GM23248 (cell line): ENCODE measurements at regions not wholly inside any gene's neighbourhood (a gene's known extent, or its start where the extent isn't known, plus 50 kb on each side); places are given as distances from the start of the nearest gene placed in this dataset.
"Not testable (repeated sequence)": the region's sequence is repeated elsewhere in the genome, so short reads cannot be mapped to it uniquely, and the experiment has no call there.

ENCODE experiments used
- DNase-seq: peaks from one replicate; pipeline ENCODE4 v3.0.0-alpha.2; 2015
- H2AFZ ChIP-seq: fragments of 200-600 bp; sonication (generic); 2 replicates; pipeline ENCODE4 v1.6.1; 2016; ENCODE audit warnings: antibody characterized with exemption
- H3F3A ChIP-seq: fragments of 200-600 bp; sonication (generic); 2 replicates; pipeline ENCODE4 v1.6.1; 2016; ENCODE audit warnings: mild to moderate bottlenecking, antibody characterized with exemption, mixed run types; ENCODE audit not compliant: insufficient read depth
- H3K27ac ChIP-seq: fragments of 200-600 bp; sonication (generic); 2 replicates; pipeline ENCODE4 v1.5.1; 2016; ENCODE audit warnings: mild to moderate bottlenecking
- H3K27me3 ChIP-seq: fragments of 200-600 bp; sonication (generic); replicated peaks from 2 replicates; pipeline ENCODE4 v1.6.1; 2016; ENCODE audit warnings: mild to moderate bottlenecking; ENCODE audit not compliant: insufficient read depth
- H3K36me3 ChIP-seq: fragments of 200-600 bp; sonication (generic); 2 replicates; pipeline ENCODE4 v1.6.1; 2016; ENCODE audit warnings: low read depth, mild to moderate bottlenecking
- H3K4me1 ChIP-seq: fragments of 200-600 bp; sonication (generic); 2 replicates; pipeline ENCODE4 v1.6.1; 2016; ENCODE audit warnings: mild to moderate bottlenecking; ENCODE audit not compliant: insufficient read depth
- H3K4me2 ChIP-seq: fragments of 200-600 bp; sonication (generic); one replicate; pipeline ENCODE4 v1.6.1; 2016; ENCODE audit warnings: mild to moderate bottlenecking; ENCODE audit not compliant: unreplicated experiment
- H3K4me3 ChIP-seq: fragments of 200-600 bp; sonication (generic); 2 replicates; pipeline ENCODE4 v1.5.1; 2016; ENCODE audit warnings: mild to moderate bottlenecking
- H3K79me2 ChIP-seq: fragments of 200-600 bp; sonication (generic); 2 replicates; pipeline ENCODE4 v1.6.1; 2016; ENCODE audit warnings: mild to moderate bottlenecking; ENCODE audit not compliant: insufficient read depth
- H3K9ac ChIP-seq: fragments of 200-600 bp; sonication (generic); 2 replicates; pipeline ENCODE4 v1.6.1; 2016; ENCODE audit warnings: mild to moderate bottlenecking
- H3K9me2 ChIP-seq: fragments of 200-600 bp; sonication (generic); 2 replicates; pipeline ENCODE4 v1.6.1; 2016; ENCODE audit warnings: mixed run types, mild to moderate bottlenecking, moderate library complexity; ENCODE audit not compliant: insufficient read depth
- H3K9me3 ChIP-seq: fragments of 200-600 bp; sonication (generic); one replicate; pipeline ENCODE4 v1.6.1; 2017; ENCODE audit warnings: low read depth
- H4K20me1 ChIP-seq: fragments of 200-600 bp; sonication (generic); 2 replicates; pipeline ENCODE4 v1.6.0; 2016; ENCODE audit not compliant: insufficient read depth
- EZH2 ChIP-seq: fragments of 200-600 bp; sonication (generic); IDR thresholded peaks from 2 replicates; pipeline ENCODE4 v1.6.1; 2018; ENCODE audit warnings: antibody characterized with exemption, mild to moderate bottlenecking; ENCODE audit not compliant: insufficient read depth, poor library complexity, severe bottlenecking
- EZH2phosphoT487 ChIP-seq: fragments of 200-600 bp; sonication (generic); IDR thresholded peaks from 2 replicates; pipeline ENCODE4 v1.6.1; 2018; ENCODE audit warnings: antibody characterized with exemption, moderate library complexity, mild to moderate bottlenecking, low read depth; ENCODE audit not compliant: insufficient read depth
- WGBS, 2 experiments: methylation state at CpG; one replicate each; pipeline ENCODE4 v1.1.6; 2015 to 2017; ENCODE audit warnings: low lambda C conversion rate in 2 of 2, low coverage in 1 of 2; ENCODE audit errors: missing lambda C conversion rate in 2 of 2; 5-methylcytosine and 5-hydroxymethylcytosine counted together
- in situ Hi-C: fragments of 300-500 bp; cut with MboI; formaldehyde crosslinking; loops from 2 replicates; pipeline ENCODE4 v1.15.0; 2020

GRCh38 chr14:37678916-37679315, 83.5 kb downstream of the TTC6 start:
- no peak overlapping the region for H3K27ac ChIP-seq
- WGBS, 2 experiments = 30 to 35% methylated on average over 3 of the region's 3 CpGs
- no peaks in the 10 kb centered on the region for H3K36me3 ChIP-seq
- peak; percentile 18 for DNase-seq
- H3K9ac ChIP-seq = no peak overlapping the region
- H3K4me2 ChIP-seq = no peak overlapping the region
- H2AFZ ChIP-seq = no peak overlapping the region
- H3K79me2 ChIP-seq = no peaks in the 10 kb centered on the region
- no peaks in the 10 kb centered on the region for H3K9me3 ChIP-seq
- in situ Hi-C loops = no loop called here
- H3K4me3 ChIP-seq = no peak overlapping the region
- no peaks in the 10 kb centered on the region for H3F3A ChIP-seq
- H3K27me3 ChIP-seq = no peaks in the 10 kb centered on the region
- no peaks in the 10 kb centered on the region for H3K9me2 ChIP-seq
- no peaks in the 10 kb centered on the region for H3K4me1 ChIP-seq
- TF ChIP-seq EZH2phosphoT487 = no peak
- no peak for TF ChIP-seq EZH2
- no peaks in the 10 kb centered on the region for H4K20me1 ChIP-seq

- Histone ChIP-seq H3K9me2 (no peaks in the 10 kb centered on the region), H3K27me3 (0 out of 2 replicates have a peak, but pooled peaks cover 3% of the 10 kb centered on the region), H3K36me3 (no peaks in the 10 kb centered on the region), H3K9ac (no peak overlapping the region), H3K4me2 (no peak overlapping the region), H3K9me3 (no peaks in the 10 kb centered on the region), H3K4me1 (no peaks in the 10 kb centered on the region), H3K4me3 (no peak overlapping the region), H3K79me2 (no peaks in the 10 kb centered on the region), H3F3A (no peaks in the 10 kb centered on the region), H3K27ac (no peak overlapping the region), H2AFZ (no peak overlapping the region), H4K20me1 (no peaks in the 10 kb centered on the region)
- DNase-seq = no peak
- in situ Hi-C loops = no loop called here
- TF ChIP-seq EZH2 (no peak), EZH2phosphoT487 (no peak)
- 70 to 79% methylated on average over 3 of the region's 3 CpGs for WGBS, 2 experiments
Observed at GRCh38 chr14:37681486-37681885, 86.1 kb downstream of the TTC6 start.

GRCh38 chr14:37692680-37693079, 97.3 kb downstream of the TTC6 start:
- H3F3A ChIP-seq, in situ Hi-C loops, H3K4me2 ChIP-seq, H4K20me1 ChIP-seq, H3K36me3 ChIP-seq, H3K9me2 ChIP-seq, H2AFZ ChIP-seq, H3K9me3 ChIP-seq, H3K4me1 ChIP-seq, H3K27me3 ChIP-seq, H3K27ac ChIP-seq, H3K79me2 ChIP-seq, H3K4me3 ChIP-seq, DNase-seq, H3K9ac ChIP-seq: not testable (repeated sequence)

- in situ Hi-C loops, H3K79me2 ChIP-seq, H3K36me3 ChIP-seq, H3K27ac ChIP-seq, H3K4me2 ChIP-seq, H4K20me1 ChIP-seq, H3K27me3 ChIP-seq, H3K9me2 ChIP-seq, H3K9ac ChIP-seq, H3K9me3 ChIP-seq, H3K4me3 ChIP-seq, H2AFZ ChIP-seq, DNase-seq: not testable (repeated sequence)
- H3F3A ChIP-seq = peaks cover 11% of the 10 kb centered on the region
- WGBS, 2 experiments = 7 to 38% methylated on average over 1 of the region's 1 CpG
- H3K4me1 ChIP-seq = peaks cover 14% of the 10 kb centered on the region
Observed at GRCh38 chr14:37693420-37693819, 98.0 kb downstream of the TTC6 start.

DNA sequence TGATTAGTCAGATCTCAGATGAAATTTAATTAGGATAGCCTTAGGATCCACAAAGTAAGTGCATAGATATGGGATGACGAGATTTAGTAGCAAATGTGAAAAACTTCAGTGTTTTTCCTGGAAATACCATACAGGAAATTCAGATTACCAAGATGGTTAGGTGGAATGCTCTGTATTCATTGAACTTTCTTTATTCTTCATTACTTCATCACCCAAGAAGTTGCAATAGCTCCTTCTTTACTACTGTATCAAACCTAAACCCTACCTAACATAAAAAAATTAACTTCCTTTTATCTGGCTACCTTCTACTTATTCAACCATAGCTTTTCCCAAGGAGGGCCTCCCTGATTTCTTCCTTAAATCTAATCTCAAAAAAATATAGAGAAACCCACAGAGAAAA, 100.4 kb downstream of the TTC6 start:
- no peak for TF ChIP-seq EZH2phosphoT487
- no peak for TF ChIP-seq EZH2
- Histone ChIP-seq H3K9me2 (no peaks in the 10 kb centered on the region), H4K20me1 (no peaks in the 10 kb centered on the region)

More for the DNA sequence above, 100.4 kb downstream of the TTC6 start:
- Histone ChIP-seq H3K27ac (no peak overlapping the region), H3K9ac (no peak overlapping the region), H3K4me1 (peaks cover 14% of the 10 kb centered on the region), H3K36me3 (no peaks in the 10 kb centered on the region), H3K79me2 (no peaks in the 10 kb centered on the region), H3K4me2 (no peak overlapping the region), H3K27me3 (no peaks in the 10 kb centered on the region), H3K4me3 (no peak overlapping the region), H3F3A (peaks cover 11% of the 10 kb centered on the region), H3K9me3 (no peaks in the 10 kb centered on the region), H2AFZ (no peak overlapping the region)
- in situ Hi-C loops = no loop called here
- peak; percentile 19 for DNase-seq
- 76 to 79% methylated on average over 1 of the region's 1 CpG for WGBS, 2 experiments
